GM11168 (cell line): ENCODE measurements at regions not wholly inside any gene's neighbourhood (a gene's known extent, or its start where the extent isn't known, plus 50 kb on each side); places are given as distances from the start of the nearest gene placed in this dataset.

Experiments
- in situ Hi-C: fragments of 300-500 bp; cut with MboI; formaldehyde crosslinking; loops from one replicate; pipeline ENCODE4 v1.12.0; 2022; ENCODE audit warnings: low sequenced_read_pairs; ENCODE audit not compliant: unreplicated experiment

- in situ Hi-C loops, result no loop called here
Observed at GRCh38 chr18:41579185-41579584, 375.8 kb upstream of the PIK3C3 start.

GRCh38 chr18:41577529-41577928 lies 377.5 kb upstream of the PIK3C3 start:
- in situ Hi-C loops, result no loop called here

DNA sequence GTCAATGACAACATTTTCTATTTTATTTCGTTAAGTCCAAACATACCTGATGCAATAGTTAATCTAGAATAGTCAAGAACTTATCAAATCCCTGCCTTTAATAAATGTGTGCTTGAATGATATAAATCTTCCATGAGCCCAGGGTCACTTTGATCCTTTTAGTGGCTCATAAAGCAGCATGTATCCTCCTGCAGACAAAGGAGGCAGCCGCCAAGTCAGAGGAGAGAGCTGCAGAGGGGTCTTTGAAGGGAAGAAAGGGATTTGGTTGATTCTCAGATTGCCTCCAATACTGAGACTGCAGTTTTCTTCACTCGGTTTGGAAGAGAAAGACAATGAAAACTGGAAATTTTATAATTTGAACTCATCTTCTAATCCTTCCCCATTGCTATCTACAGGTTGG lies 378.4 kb upstream of the PIK3C3 start:
- in situ Hi-C loops, result no loop called here

- in situ Hi-C loops, result no loop called here
Observed at GRCh38 chr18:41569867-41570266, 385.2 kb upstream of the PIK3C3 start.

DNA sequence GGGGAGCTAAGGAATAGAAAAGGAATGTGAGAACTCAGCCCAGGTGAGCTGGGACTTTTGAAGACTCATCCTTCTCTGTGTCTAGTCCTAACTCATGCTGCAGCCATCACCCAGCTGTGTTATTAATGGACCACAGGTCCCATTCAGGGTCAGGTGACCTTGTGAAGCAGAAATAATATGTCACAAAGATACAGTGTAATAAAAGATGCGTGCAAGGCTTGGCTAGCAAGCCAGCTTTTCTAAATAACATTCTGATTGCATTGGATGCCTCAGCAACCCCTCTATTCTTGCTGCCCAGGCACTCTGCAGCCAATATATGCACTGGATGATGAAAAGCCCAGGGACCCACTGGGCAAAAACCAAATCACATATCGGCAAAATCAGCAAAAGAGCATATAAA lies 393.1 kb upstream of the PIK3C3 start:
- in situ Hi-C loops, result no loop called here

DNA sequence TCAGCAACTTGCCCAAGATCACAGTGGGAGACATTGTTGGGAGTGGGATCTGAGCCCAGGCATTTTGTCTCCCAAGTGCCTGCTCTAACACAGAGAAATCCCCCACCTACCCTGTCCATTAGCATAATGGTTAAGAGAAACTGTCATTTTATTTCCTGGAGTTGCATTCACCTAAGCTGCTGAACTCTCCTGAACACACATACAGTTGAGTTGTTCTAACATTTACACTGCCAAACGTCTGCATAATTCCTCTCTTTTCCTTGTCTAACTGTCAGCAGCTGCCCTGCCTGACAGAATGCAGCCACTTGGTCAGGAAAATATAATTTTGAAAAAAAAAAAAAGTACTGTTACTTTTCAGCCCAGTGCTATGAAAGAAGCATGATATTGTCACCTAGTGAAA lies 396.3 kb upstream of the PIK3C3 start:
- in situ Hi-C loops, result no loop called here

DNA sequence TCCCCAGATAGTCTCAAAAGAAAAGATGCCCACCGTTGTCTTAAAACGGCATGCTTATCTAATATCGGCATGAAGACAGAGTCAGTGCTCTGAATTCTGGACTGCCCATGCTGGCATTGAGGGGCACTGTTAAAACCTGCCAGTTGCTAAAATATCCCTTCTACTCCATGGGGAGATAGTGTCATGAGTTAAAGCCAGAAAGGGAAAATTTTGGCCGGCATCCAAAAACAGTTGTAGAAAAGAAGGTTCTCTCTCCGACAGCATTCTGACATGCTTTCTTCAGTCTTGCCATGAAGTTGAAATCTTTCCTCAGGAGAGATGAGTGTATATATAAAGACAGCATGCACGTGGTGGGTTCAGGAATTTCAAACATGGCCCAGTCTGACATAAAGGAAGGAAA lies 401.3 kb upstream of the PIK3C3 start:
- in situ Hi-C loops, result no loop called here

- in situ Hi-C loops, result no loop called here
Observed at GRCh38 chr18:41548521-41549260, 406.3 kb upstream of the PIK3C3 start.

DNA sequence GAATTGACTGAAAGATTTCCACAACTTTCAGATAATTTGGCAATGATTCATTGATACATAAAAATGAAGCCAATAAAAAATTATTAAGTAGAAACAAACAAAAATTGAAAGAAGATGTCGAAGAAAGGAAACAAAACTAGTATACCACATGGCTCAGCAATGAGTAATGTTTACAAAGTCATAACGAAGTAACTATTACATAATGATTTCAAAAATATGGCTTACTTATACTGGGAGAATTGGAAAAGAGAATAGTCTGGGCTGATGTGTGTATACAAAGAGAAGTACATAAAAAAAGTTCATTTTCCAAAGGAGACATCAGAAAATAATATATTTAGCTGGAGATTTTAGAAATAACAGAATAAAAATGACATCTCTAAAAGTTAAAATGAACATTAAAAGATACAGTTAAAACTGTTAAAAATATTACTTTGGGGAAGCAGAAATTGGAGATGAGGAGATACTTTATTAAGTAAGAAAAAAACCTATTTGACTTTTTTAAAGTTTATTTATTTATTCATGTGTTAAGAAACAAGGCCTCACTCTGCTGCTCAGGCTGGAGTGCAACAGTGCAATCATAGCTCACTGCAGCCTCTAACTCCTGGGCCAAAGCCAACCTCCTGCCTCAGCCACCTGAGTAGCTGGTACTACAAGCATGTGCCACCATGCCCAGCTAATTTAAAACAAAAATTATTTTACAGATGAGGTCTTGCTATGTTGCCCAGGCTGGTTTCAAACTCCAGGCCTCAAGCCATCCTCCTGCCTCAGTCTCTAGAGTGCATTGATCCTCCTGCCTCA lies 409.7 kb upstream of the PIK3C3 start:
- in situ Hi-C loops, result no loop called here

DNA sequence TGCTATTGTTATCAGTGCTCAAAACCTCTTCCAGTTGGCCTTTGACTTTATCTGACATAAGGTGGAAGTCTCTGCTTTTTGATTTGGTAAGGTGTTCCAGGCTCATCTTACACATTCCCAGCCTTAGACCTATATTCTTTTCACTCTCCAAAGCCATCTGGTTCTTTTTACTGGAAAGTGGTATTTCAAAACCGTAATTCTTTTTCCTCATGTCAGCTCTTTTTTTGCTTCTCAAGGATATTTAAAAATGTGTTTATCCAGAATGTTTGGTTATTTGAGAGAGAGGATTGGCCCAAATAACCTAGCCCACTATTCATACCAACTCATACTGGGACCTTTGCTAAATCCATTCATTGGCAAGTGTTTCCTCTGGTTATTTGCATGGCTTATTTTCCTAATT lies 411.2 kb upstream of the PIK3C3 start:
- in situ Hi-C loops, result no loop called here

GRCh38 chr18:41540237-41540871 lies 414.7 kb upstream of the PIK3C3 start:
- in situ Hi-C loops, result no loop called here

- in situ Hi-C loops, result no loop called here
Observed at GRCh38 chr18:41538751-41539150, 416.3 kb upstream of the PIK3C3 start.

DNA sequence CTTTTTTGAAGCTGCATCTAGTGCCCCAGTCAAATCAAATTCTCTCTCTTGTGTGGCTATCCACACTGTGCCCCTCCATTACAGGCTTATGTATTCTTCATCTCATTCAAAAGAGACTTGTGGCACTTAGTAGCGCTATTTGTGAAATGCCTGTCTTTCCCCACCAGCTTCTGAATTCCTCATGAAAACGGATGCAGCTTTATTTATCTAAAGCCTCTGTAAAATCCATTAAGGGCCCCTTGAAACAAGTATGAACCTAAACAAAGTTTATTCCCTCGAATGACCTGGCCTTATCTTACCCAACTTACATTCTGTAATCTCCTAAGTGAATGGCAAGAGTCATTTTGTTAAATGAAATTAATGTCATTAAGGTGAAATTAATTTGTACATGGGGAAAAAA lies 417.4 kb upstream of the PIK3C3 start:
- in situ Hi-C loops, result no loop called here

GRCh38 chr18:41532344-41533086 lies 422.5 kb upstream of the PIK3C3 start:
- in situ Hi-C loops, result no loop called here

- in situ Hi-C loops, result no loop called here
Observed at GRCh38 chr18:41530970-41531369, 424.1 kb upstream of the PIK3C3 start.

- in situ Hi-C loops, result no loop called here
Observed at GRCh38 chr18:41529093-41529492, 425.9 kb upstream of the PIK3C3 start.

- in situ Hi-C loops, result no loop called here
Observed at GRCh38 chr18:41526054-41526453, 429.0 kb upstream of the PIK3C3 start.

GRCh38 chr18:41524674-41525470 lies 430.2 kb upstream of the PIK3C3 start:
- in situ Hi-C loops, result no loop called here

- in situ Hi-C loops, result no loop called here
Observed at GRCh38 chr18:41517142-41517541, 437.9 kb upstream of the PIK3C3 start.

GRCh38 chr18:41513438-41513837 lies 441.6 kb upstream of the PIK3C3 start:
- in situ Hi-C loops, result no loop called here
